H1 (cell line): ENCODE measurements at regions not wholly inside any gene's neighbourhood (a gene's known extent, or its start where the extent isn't known, plus 50 kb on each side); places are given as distances from the start of the nearest gene placed in this dataset.

Experiments
- CBX8 ChIP-seq: fragments of 300-800, 300-1000 bp; sonication (generic); IDR thresholded peaks from 2 replicates; pipeline ENCODE4 v1.7.1; 2016; ENCODE audit warnings: low read depth, low read length, borderline replicate concordance
- KDM5A ChIP-seq: fragments of 200-600 bp; IDR thresholded peaks from 2 replicates; pipeline ENCODE4 v1.7.1; 2012; ENCODE audit warnings: mild to moderate bottlenecking, low read length, inconsistent platforms, mixed read lengths
- RAD21 ChIP-seq, 2 experiments: IDR thresholded peaks in 1 of 2; conservative IDR thresholded peaks in 1 of 2; 2 replicates each; pipeline ENCODE4 v1.6.1; 2011; ENCODE audit warnings: low read depth in 2 of 2, low read length in 2 of 2, improper control_type of control experiment in 1 of 2, inconsistent platforms in 1 of 2, mild to moderate bottlenecking in 1 of 2, moderate library complexity in 1 of 2
- RXRA ChIP-seq: IDR thresholded peaks from 2 replicates; pipeline ENCODE4 v1.6.1; 2011; ENCODE audit warnings: low read depth, mild to moderate bottlenecking, low read length, moderate library complexity; ENCODE audit not compliant: insufficient read depth
- TF ChIP-seq, protein P1 (sequence below), 3 experiments: IDR thresholded peaks; 1 replicate in 2 of 3; 2 replicates in 1 of 3; pipeline versions ENCODE4 v1.5.1 to v1.6.1; 2011; ENCODE audit warnings: low read length in 3 of 3, mild to moderate bottlenecking in 3 of 3, inconsistent platforms in 2 of 3, low read depth in 1 of 3, moderate library complexity in 1 of 3; ENCODE audit not compliant: insufficient read depth in 1 of 3; ENCODE audit errors: control extremely low read depth in 1 of 3

DNA sequence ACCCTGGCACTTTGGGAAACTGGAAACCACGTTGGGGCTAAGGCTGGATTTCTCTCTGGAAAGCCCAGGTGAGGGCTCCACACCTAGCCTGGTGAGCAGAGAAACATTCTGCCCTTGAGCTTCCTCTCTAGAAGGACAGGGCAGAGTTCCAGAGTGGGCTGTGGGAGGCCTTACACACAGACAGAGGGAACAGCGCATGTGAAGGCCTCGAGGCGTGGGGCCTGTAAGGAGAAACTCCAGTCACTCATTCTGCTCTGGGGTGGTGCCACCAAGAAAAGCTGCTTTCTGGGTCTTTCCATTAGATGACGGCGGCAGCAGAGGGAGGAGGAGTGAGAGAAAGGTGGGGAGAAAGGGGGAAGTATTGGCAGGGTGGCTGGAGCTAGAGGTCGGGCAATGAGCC is 183.1 kb downstream of the CHST1 start (continued):
- TF ChIP-seq, protein P1, sequence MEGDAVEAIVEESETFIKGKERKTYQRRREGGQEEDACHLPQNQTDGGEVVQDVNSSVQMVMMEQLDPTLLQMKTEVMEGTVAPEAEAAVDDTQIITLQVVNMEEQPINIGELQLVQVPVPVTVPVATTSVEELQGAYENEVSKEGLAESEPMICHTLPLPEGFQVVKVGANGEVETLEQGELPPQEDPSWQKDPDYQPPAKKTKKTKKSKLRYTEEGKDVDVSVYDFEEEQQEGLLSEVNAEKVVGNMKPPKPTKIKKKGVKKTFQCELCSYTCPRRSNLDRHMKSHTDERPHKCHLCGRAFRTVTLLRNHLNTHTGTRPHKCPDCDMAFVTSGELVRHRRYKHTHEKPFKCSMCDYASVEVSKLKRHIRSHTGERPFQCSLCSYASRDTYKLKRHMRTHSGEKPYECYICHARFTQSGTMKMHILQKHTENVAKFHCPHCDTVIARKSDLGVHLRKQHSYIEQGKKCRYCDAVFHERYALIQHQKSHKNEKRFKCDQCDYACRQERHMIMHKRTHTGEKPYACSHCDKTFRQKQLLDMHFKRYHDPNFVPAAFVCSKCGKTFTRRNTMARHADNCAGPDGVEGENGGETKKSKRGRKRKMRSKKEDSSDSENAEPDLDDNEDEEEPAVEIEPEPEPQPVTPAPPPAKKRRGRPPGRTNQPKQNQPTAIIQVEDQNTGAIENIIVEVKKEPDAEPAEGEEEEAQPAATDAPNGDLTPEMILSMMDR (IDR thresholded peaks at IDR 0.05; ENCODE audit: control extremely low read depth in 1 of 3, insufficient read depth in 1 of 3, low read depth in 1 of 3, low read length in 3 of 3): no peak
- no peak for TF ChIP-seq CBX8
- TF ChIP-seq RXRA: no peak
- TF ChIP-seq RAD21 (IDR thresholded peaks at IDR 0.05 in 1 of 2, conservative IDR thresholded peaks at IDR 0.05 in 1 of 2; ENCODE audit: low read depth in 2 of 2, low read length in 2 of 2): no peak
- TF ChIP-seq KDM5A: no peak
- TF ChIP-seq, all 59 proteins: peak for 0
